GM23338 (cell line): ENCODE measurements at regions not wholly inside any gene's neighbourhood (a gene's known extent, or its start where the extent isn't known, plus 50 kb on each side); places are given as distances from the start of the nearest gene placed in this dataset.

Source experiments
- CREB1 ChIP-seq: fragments of 250-450 bp; sonication (Bioruptor Pico); IDR thresholded peaks from 2 replicates; pipeline ENCODE4 v1.5.0; 2020; ENCODE audit warnings: low read depth, mild to moderate bottlenecking, moderate library complexity
- EZH2 ChIP-seq: fragments of 200-600 bp; sonication (generic); IDR thresholded peaks from one replicate; pipeline ENCODE4 v1.8.0; 2017; ENCODE audit warnings: antibody characterized with exemption, mild to moderate bottlenecking, low read depth; ENCODE audit not compliant: unreplicated experiment
- STAT1 ChIP-seq: IDR thresholded peaks from one replicate; pipeline ENCODE4 v1.6.1; 2016; ENCODE audit warnings: antibody characterized with exemption; ENCODE audit not compliant: unreplicated experiment
- ZNF331 ChIP-seq: fragments of 250-450 bp; sonication (Bioruptor Pico); IDR thresholded peaks from 2 replicates; pipeline ENCODE4 v1.5.0; 2020; ENCODE audit warnings: low read depth, mild to moderate bottlenecking, moderate library complexity
- TF ChIP-seq, protein P1 (sequence below), 2 experiments: fragments of 200-600 bp in 1 of 2; sonication (generic) in 1 of 2; conservative IDR thresholded peaks; 2 replicates each; pipeline versions ENCODE4 v1.5.1 to v1.6.1; 2016 to 2017; ENCODE audit warnings: antibody characterized with exemption in 2 of 2, low read depth in 2 of 2, mild to moderate bottlenecking in 2 of 2, moderate library complexity in 1 of 2

DNA sequence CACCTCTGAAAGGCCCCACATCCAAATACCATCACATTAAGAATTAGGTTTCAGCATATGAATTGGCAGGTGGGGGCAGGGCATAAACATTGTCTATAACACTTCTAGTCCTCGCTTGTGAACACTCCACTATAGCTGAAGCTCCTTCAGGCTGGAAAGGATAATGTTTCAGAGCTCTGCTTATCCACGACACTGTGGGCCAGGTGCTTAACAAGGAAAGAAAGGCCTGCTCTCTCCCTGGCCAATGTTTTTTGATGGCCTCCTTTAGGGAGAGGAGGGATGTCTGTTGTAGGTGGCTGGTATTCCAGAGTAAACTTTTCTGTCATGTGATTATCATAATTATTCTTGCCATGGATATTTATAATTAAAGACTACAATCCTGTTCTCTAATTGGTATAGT is 86.4 kb downstream of the CCNA1 start:
- TF ChIP-seq, protein P1, sequence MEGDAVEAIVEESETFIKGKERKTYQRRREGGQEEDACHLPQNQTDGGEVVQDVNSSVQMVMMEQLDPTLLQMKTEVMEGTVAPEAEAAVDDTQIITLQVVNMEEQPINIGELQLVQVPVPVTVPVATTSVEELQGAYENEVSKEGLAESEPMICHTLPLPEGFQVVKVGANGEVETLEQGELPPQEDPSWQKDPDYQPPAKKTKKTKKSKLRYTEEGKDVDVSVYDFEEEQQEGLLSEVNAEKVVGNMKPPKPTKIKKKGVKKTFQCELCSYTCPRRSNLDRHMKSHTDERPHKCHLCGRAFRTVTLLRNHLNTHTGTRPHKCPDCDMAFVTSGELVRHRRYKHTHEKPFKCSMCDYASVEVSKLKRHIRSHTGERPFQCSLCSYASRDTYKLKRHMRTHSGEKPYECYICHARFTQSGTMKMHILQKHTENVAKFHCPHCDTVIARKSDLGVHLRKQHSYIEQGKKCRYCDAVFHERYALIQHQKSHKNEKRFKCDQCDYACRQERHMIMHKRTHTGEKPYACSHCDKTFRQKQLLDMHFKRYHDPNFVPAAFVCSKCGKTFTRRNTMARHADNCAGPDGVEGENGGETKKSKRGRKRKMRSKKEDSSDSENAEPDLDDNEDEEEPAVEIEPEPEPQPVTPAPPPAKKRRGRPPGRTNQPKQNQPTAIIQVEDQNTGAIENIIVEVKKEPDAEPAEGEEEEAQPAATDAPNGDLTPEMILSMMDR (conservative IDR thresholded peaks at IDR 0.05; ENCODE audit: low read depth in 2 of 2): no peak
- no peak for TF ChIP-seq EZH2
- TF ChIP-seq CREB1: no peak
- no peak for TF ChIP-seq ZNF331
- TF ChIP-seq STAT1: no peak
